Trophoblast cell (in vitro differentiated cells and primary cell): ENCODE measurements at regions not wholly inside any gene's neighbourhood (a gene's known extent, or its start where the extent isn't known, plus 50 kb on each side); places are given as distances from the start of the nearest gene placed in this dataset.

Experiments
- DNase-seq, 2 donors: peaks; one replicate each; pipeline ENCODE4 v3.0.0-alpha.2; 2016
- H2AFZ ChIP-seq: 2 replicates; pipeline ENCODE4 v1.6.1; 2013; ENCODE audit warnings: low read length, moderate library complexity, mild to moderate bottlenecking; ENCODE audit not compliant: insufficient read depth, poor library complexity
- H2AK5ac ChIP-seq: 2 replicates; pipeline ENCODE4 v1.6.1; 2013; ENCODE audit warnings: mild to moderate bottlenecking, low read length
- H2BK120ac ChIP-seq: 2 replicates; pipeline ENCODE4 v1.6.1; 2013; ENCODE audit warnings: low read length, mild to moderate bottlenecking, moderate library complexity; ENCODE audit not compliant: insufficient read depth, poor library complexity
- H2BK12ac ChIP-seq: 2 replicates; pipeline ENCODE4 v1.6.1; 2013; ENCODE audit warnings: mild to moderate bottlenecking, low read length, moderate library complexity
- H2BK5ac ChIP-seq: 2 replicates; pipeline ENCODE4 v1.6.1; 2013; ENCODE audit warnings: low read length, low read depth, moderate library complexity, mild to moderate bottlenecking; ENCODE audit not compliant: poor library complexity
- H3K14ac ChIP-seq: 2 replicates; pipeline ENCODE4 v1.6.1; 2013; ENCODE audit warnings: mild to moderate bottlenecking, low read length
- H3K18ac ChIP-seq: 2 replicates; pipeline ENCODE4 v1.6.1; 2013; ENCODE audit warnings: mild to moderate bottlenecking, low read length
- H3K23ac ChIP-seq: 2 replicates; pipeline ENCODE4 v1.6.1; 2013; ENCODE audit warnings: low read length
- H3K27ac ChIP-seq: 2 replicates; pipeline ENCODE4 v1.5.1; 2013; ENCODE audit warnings: low read depth, mild to moderate bottlenecking, inconsistent platforms, low read length, moderate library complexity
- H3K27me3 ChIP-seq: 2 replicates; pipeline ENCODE4 v1.6.1; 2013; ENCODE audit warnings: inconsistent platforms, mild to moderate bottlenecking, low read length, moderate library complexity; ENCODE audit not compliant: insufficient read depth
- H3K36me3 ChIP-seq, 2 experiments: 1 replicate in 1 of 2; 2 replicates in 1 of 2; pipeline ENCODE4 v1.6.1; 2013; ENCODE audit warnings: low read length in 2 of 2, mild to moderate bottlenecking in 2 of 2, moderate library complexity in 1 of 2; ENCODE audit not compliant: insufficient read depth in 2 of 2, control insufficient read depth in 1 of 2
- H3K4ac ChIP-seq: 2 replicates; pipeline ENCODE4 v1.6.1; 2013; ENCODE audit warnings: low read depth, mild to moderate bottlenecking, low read length, moderate library complexity
- H3K4me1 ChIP-seq, 2 experiments: 1 replicate in 1 of 2; 2 replicates in 1 of 2; pipeline ENCODE4 v1.6.1; 2013; ENCODE audit warnings: low read length in 2 of 2, mild to moderate bottlenecking in 2 of 2, moderate library complexity in 1 of 2; ENCODE audit not compliant: insufficient read depth in 2 of 2, control insufficient read depth in 1 of 2
- H3K4me2 ChIP-seq: 2 replicates; pipeline ENCODE4 v1.6.1; 2013; ENCODE audit warnings: inconsistent platforms, mild to moderate bottlenecking, low read length, moderate library complexity
- H3K4me3 ChIP-seq: 2 replicates; pipeline ENCODE4 v1.5.1; 2013; ENCODE audit warnings: mild to moderate bottlenecking, low read depth, low read length, inconsistent platforms
- H3K79me1 ChIP-seq: one replicate; pipeline ENCODE4 v1.6.1; 2013; ENCODE audit warnings: low read length
- H3K79me2 ChIP-seq: 2 replicates; pipeline ENCODE4 v1.6.1; 2013; ENCODE audit warnings: low read length, mild to moderate bottlenecking; ENCODE audit not compliant: control insufficient read depth, insufficient read depth, poor library complexity
- H3K9ac ChIP-seq: 2 replicates; pipeline ENCODE4 v1.6.1; 2013; ENCODE audit warnings: mild to moderate bottlenecking, low read length
- H3K9me3 ChIP-seq: 2 replicates; pipeline ENCODE4 v1.6.1; 2013; ENCODE audit warnings: low read depth, mild to moderate bottlenecking, control low read depth, inconsistent platforms, low read length; ENCODE audit not compliant: insufficient read depth
- H4K12ac ChIP-seq: 2 replicates; pipeline ENCODE4 v1.6.1; 2013; ENCODE audit warnings: low read depth, mild to moderate bottlenecking, low read length, moderate library complexity
- H4K8ac ChIP-seq: 2 replicates; pipeline ENCODE4 v1.6.1; 2013; ENCODE audit warnings: low read depth, mild to moderate bottlenecking, low read length, moderate library complexity
- H4K91ac ChIP-seq: one replicate; pipeline ENCODE4 v1.6.1; 2013; ENCODE audit warnings: low read depth, mild to moderate bottlenecking, low read length, moderate library complexity
- WGBS: extraction: QIAGEN DNeasy Blood & Tissue Kit; methylation state at CpG from one replicate; pipeline ENCODE4 v1.1.7; 2013; ENCODE audit warnings: missing lambda C conversion rate; ENCODE audit not compliant: insufficient read length, insufficient coverage; ENCODE audit errors: extremely low coverage; 5-methylcytosine and 5-hydroxymethylcytosine counted together

DNA sequence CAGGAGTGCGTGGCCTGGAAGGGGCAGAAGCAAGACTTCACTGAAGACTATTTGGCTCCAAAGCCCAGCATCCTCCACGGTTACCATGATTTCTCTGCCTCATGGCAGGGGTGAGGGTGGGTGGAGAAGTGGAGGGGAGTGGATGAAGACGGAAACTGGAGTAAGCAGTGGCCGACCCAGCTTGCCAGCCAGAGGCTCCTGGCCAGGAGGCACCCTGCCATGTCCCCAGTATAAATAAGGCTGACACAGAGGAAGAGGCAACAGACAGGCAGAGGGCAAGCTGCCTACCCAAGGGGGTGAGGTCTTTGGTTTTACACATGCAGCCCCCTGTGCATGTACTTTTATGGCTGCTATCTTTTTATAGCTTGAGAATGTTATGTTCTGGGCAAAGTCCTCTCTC is 102.6 kb upstream of the TBX20 start:
- H3K9me3 ChIP-seq = no peaks in the 10 kb centered on the region
- no peaks in the 10 kb centered on the region for H3K27me3 ChIP-seq
- no peak overlapping the region for H3K9ac ChIP-seq
- no peak overlapping the region for H4K12ac ChIP-seq
- no peak overlapping the region for H2AFZ ChIP-seq
- peak overlapping the region; percentile 6 for H3K14ac ChIP-seq
- DNase-seq = no peak
- H3K23ac ChIP-seq = no peak overlapping the region
- H4K8ac ChIP-seq = no peak overlapping the region
- H2BK12ac ChIP-seq = peak overlapping the region; percentile 85
- no peak overlapping the region for H3K4me3 ChIP-seq
- no peaks in the 10 kb centered on the region for H3K36me3 ChIP-seq
- no peak overlapping the region for H3K18ac ChIP-seq
- no CpG with 5 or more reads among the region's 4 CpGs for WGBS
- no peaks in the 10 kb centered on the region for H3K79me2 ChIP-seq
- H4K91ac ChIP-seq = no peak overlapping the region
- peaks cover 9% of the 10 kb centered on the region for H3K79me1 ChIP-seq
- peaks cover 11 to 24% of the 10 kb centered on the region in 2 experiments for H3K4me1 ChIP-seq
- peak overlapping the region; percentile 27 for H2AK5ac ChIP-seq
- peak overlapping the region; percentile 11 for H2BK120ac ChIP-seq
- no peak overlapping the region for H2BK5ac ChIP-seq
- no peak overlapping the region for H3K4me2 ChIP-seq
- H3K4ac ChIP-seq = no peak overlapping the region
- no peak overlapping the region for H3K27ac ChIP-seq

- H3K4me1 ChIP-seq = peaks cover 11 to 21% of the 10 kb centered on the region in 2 experiments
- H3K4me2 ChIP-seq = no peak overlapping the region
- no peaks in the 10 kb centered on the region for H3K9me3 ChIP-seq
- no peak overlapping the region for H3K23ac ChIP-seq
- H4K91ac ChIP-seq = peak overlapping the region; percentile 56
- H3K36me3 ChIP-seq = no peaks in the 10 kb centered on the region
- H3K18ac ChIP-seq = no peak overlapping the region
- no peak overlapping the region for H3K4ac ChIP-seq
- no peak overlapping the region for H3K4me3 ChIP-seq
- H3K79me2 ChIP-seq = no peaks in the 10 kb centered on the region
- H2BK120ac ChIP-seq = peak overlapping the region; percentile 12
- no peak overlapping the region for H3K27ac ChIP-seq
- H4K8ac ChIP-seq = no peak overlapping the region
- peak overlapping the region; percentile 17 for H2AK5ac ChIP-seq
- DNase-seq = no peak
- peak overlapping the region; percentile 55 for H2BK12ac ChIP-seq
- WGBS = no CpG with 5 or more reads among the region's 5 CpGs
- no peak overlapping the region for H4K12ac ChIP-seq
- no peaks in the 10 kb centered on the region for H3K27me3 ChIP-seq
- no peak overlapping the region for H3K14ac ChIP-seq
- H2BK5ac ChIP-seq = no peak overlapping the region
- peaks cover 9% of the 10 kb centered on the region for H3K79me1 ChIP-seq
- no peak overlapping the region for H3K9ac ChIP-seq
- H2AFZ ChIP-seq = no peak overlapping the region
Measured at GRCh38 chr7:35355911-35356310, 102.0 kb upstream of the TBX20 start.

DNA sequence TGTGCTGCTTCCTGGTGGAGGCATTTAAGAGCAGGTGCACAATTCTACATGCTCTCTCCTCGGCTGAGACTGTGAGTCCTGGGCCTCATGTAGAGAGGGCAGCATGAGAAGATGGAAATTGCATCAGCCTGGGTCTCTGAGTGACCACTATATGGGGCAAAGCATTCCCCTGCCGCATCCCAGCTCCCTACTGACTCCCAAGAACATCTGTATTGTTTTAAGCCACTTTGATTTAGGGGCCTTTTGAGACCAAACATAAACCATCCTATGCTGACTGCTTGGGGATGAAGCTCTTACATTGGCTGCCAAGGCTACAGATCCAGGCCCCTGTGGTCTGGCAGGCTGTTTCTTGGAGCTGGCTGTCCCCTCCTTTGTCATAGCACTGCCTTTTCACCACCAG is 101.3 kb upstream of the TBX20 start:
- Histone ChIP-seq H3K9me3 (no peaks in the 10 kb centered on the region), H3K14ac (peak overlapping the region; percentile 4), H3K4me1 (peaks cover 11 to 19% of the 10 kb centered on the region in 2 experiments), H2AK5ac (peak overlapping the region; percentile 17), H3K27ac (no peak overlapping the region), H3K4me3 (no peak overlapping the region), H3K4me2 (no peak overlapping the region), H3K79me2 (no peaks in the 10 kb centered on the region), H3K36me3 (no peaks in the 10 kb centered on the region), H4K8ac (no peak overlapping the region), H2BK12ac (peak overlapping the region; percentile 55), H3K79me1 (peaks cover 9% of the 10 kb centered on the region), H3K27me3 (no peaks in the 10 kb centered on the region), H3K4ac (no peak overlapping the region), H4K91ac (peak overlapping the region; percentile 56), H2AFZ (no peak overlapping the region), H4K12ac (no peak overlapping the region), H3K18ac (no peak overlapping the region), H2BK5ac (peak overlapping the region; percentile 28), H2BK120ac (peak overlapping the region; percentile 12), H3K9ac (no peak overlapping the region), H3K23ac (no peak overlapping the region)
- no peak for DNase-seq
- WGBS = no CpG with 5 or more reads among the region's 2 CpGs

DNA sequence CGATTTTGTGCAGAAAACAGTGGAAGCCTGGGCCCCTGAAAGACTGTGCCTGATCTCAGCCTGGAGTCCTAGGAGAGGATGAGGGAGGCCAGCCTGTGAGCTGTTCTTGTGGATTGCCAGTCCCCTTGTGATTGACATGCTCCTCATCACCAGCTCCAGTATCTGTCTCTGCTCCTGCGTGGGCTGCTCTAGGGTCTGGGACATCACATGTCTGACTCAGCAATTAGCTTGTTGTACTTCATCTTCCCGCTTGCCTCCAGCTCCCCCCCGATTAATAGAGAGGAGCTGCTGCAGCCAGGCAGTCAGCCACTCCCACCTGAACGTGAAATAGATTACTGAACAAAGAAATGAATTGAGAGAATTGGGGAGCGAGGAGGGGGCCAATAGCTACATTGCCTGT is 99.6 kb upstream of the TBX20 start:
- H4K8ac ChIP-seq = no peak overlapping the region
- H2AK5ac ChIP-seq = no peak overlapping the region
- no peak overlapping the region for H4K91ac ChIP-seq
- no CpG with 5 or more reads among the region's 6 CpGs for WGBS
- no peak overlapping the region for H3K14ac ChIP-seq
- peaks cover 9% of the 10 kb centered on the region for H3K79me1 ChIP-seq
- no peak overlapping the region for H2BK120ac ChIP-seq
- peak overlapping the region; percentile 52 for H3K27ac ChIP-seq
- no peaks in the 10 kb centered on the region for H3K36me3 ChIP-seq
- no peaks in the 10 kb centered on the region for H3K9me3 ChIP-seq
- H3K9ac ChIP-seq = no peak overlapping the region
- H2AFZ ChIP-seq = no peak overlapping the region
- no peak overlapping the region for H3K4me2 ChIP-seq
- H3K4me3 ChIP-seq = no peak overlapping the region
- H3K4ac ChIP-seq = no peak overlapping the region
- H3K23ac ChIP-seq = no peak overlapping the region
- no peaks in the 10 kb centered on the region for H3K79me2 ChIP-seq
- H2BK12ac ChIP-seq = peak overlapping the region; percentile 28
- peaks cover 11 to 19% of the 10 kb centered on the region in 2 experiments for H3K4me1 ChIP-seq
- H4K12ac ChIP-seq = no peak overlapping the region
- H2BK5ac ChIP-seq = no peak overlapping the region
- DNase-seq = no peak
- H3K27me3 ChIP-seq = no peaks in the 10 kb centered on the region
- H3K18ac ChIP-seq = no peak overlapping the region
